HEK293 (cell line): ENCODE measurements at regions not wholly inside any gene's neighbourhood (a gene's known extent, or its start where the extent isn't known, plus 50 kb on each side); places are given as distances from the start of the nearest gene placed in this dataset.

Experiments used
- CTCF ChIA-PET: fragments of 350-600 bp; formaldehyde crosslinking; extraction: SDS; loops from one replicate; lab custom pipeline; 2021; ENCODE audit warnings: antibody characterized with exemption; lab: Yijun Ruan, JAX
- POLR2A ChIA-PET: fragments of 300-600 bp; formaldehyde crosslinking; extraction: SDS; loops from one replicate; lab custom pipeline; 2020; ENCODE audit warnings: antibody characterized with exemption, inconsistent platforms; lab: Yijun Ruan, JAX
- H3K27ac ChIP-seq: fragments of 200-500 bp; sonication (Bioruptor generic); 2 replicates; pipeline ENCODE4 v1.5.1; 2014; ENCODE audit warnings: low read depth, low read length, control low read depth, inconsistent platforms; ENCODE audit errors: extremely low read depth
- H3K36me3 ChIP-seq, 2 experiments: fragments of 200-500 bp in 1 of 2; sonication (Bioruptor generic) in 1 of 2; 1 replicate in 1 of 2; 2 replicates in 1 of 2; pipeline ENCODE4 v1.5.1; 2014 to 2017; ENCODE audit warnings: inconsistent platforms in 2 of 2, low read length in 2 of 2; ENCODE audit not compliant: control insufficient read depth in 2 of 2, insufficient read depth in 1 of 2
- H3K4me1 ChIP-seq: fragments of 200-500 bp; sonication (Bioruptor generic); 2 replicates; pipeline ENCODE4 v1.5.1; 2014; ENCODE audit warnings: mild to moderate bottlenecking, low read length, inconsistent platforms; ENCODE audit not compliant: control insufficient read depth, insufficient read depth
- H3K4me3 ChIP-seq: 2 replicates; pipeline ENCODE4 v1.5.1; 2011; ENCODE audit warnings: low read depth, mild to moderate bottlenecking, control low read depth, low read length, moderate library complexity
- H3K9me3 ChIP-seq: fragments of 200-500 bp; sonication (Bioruptor generic); 2 replicates; pipeline ENCODE4 v1.5.1; 2014; ENCODE audit warnings: low read depth, low read length, inconsistent platforms; ENCODE audit not compliant: control insufficient read depth, insufficient read depth
- CTCF ChIP-seq: fragments of 450-650 bp; formaldehyde crosslinking; IDR thresholded peaks from 2 replicates; pipeline ENCODE4 v1.5.1; 2016; ENCODE audit warnings: missing biosample characterization, missing genetic modification characterization
- INSM2 ChIP-seq: fragments of 450-650 bp; formaldehyde crosslinking; IDR thresholded peaks from 2 replicates; pipeline ENCODE4 v1.5.1; 2016; ENCODE audit warnings: missing biosample characterization, missing genetic modification characterization
- TCF7L2 ChIP-seq: IDR thresholded peaks from 2 replicates; pipeline ENCODE4 v1.6.1; 2011; ENCODE audit warnings: low read depth, mild to moderate bottlenecking, inconsistent platforms, low read length, moderate library complexity, borderline replicate concordance
- ZBTB11 ChIP-seq: fragments of 450-650 bp; formaldehyde crosslinking; conservative IDR thresholded peaks from 2 replicates; pipeline ENCODE4 v1.5.1; 2016; ENCODE audit warnings: low read depth, missing biosample characterization, missing genetic modification characterization
- ZBTB6 ChIP-seq: fragments of 450-650 bp; formaldehyde crosslinking; IDR thresholded peaks from 2 replicates; pipeline ENCODE4 v1.5.1; 2017; ENCODE audit warnings: missing biosample characterization, missing genetic modification characterization
- ZBTB7A ChIP-seq: fragments of 450-650 bp; formaldehyde crosslinking; IDR thresholded peaks from 2 replicates; pipeline ENCODE4 v1.5.1; 2016; ENCODE audit warnings: low read depth, missing biosample characterization, missing genetic modification characterization
- ZBTB8A ChIP-seq: fragments of 450-650 bp; formaldehyde crosslinking; IDR thresholded peaks from 2 replicates; pipeline ENCODE4 v1.5.1; 2016; ENCODE audit warnings: missing biosample characterization, missing genetic modification characterization
- ZNF10 ChIP-seq: fragments of 450-650 bp; formaldehyde crosslinking; IDR thresholded peaks from 2 replicates; pipeline ENCODE4 v1.5.1; 2017; ENCODE audit warnings: missing biosample characterization, missing genetic modification characterization
- ZNF214 ChIP-seq: fragments of 450-650 bp; formaldehyde crosslinking; IDR thresholded peaks from 2 replicates; pipeline ENCODE4 v1.5.1; 2017; ENCODE audit warnings: missing biosample characterization, mild to moderate bottlenecking, missing genetic modification characterization, borderline replicate concordance
- ZNF26 ChIP-seq: fragments of 450-650 bp; formaldehyde crosslinking; IDR thresholded peaks from 2 replicates; pipeline ENCODE4 v1.5.1; 2016; ENCODE audit warnings: missing biosample characterization, missing genetic modification characterization
- ZNF350 ChIP-seq: fragments of 450-650 bp; formaldehyde crosslinking; IDR thresholded peaks from 2 replicates; pipeline ENCODE4 v1.5.0; 2017; ENCODE audit warnings: missing biosample characterization, mild to moderate bottlenecking, missing genetic modification characterization
- ZNF433 ChIP-seq: fragments of 450-650 bp; formaldehyde crosslinking; IDR thresholded peaks from 2 replicates; pipeline ENCODE4 v1.5.1; 2016; ENCODE audit warnings: missing biosample characterization, missing genetic modification characterization, low read depth
- ZNF654 ChIP-seq: fragments of 450-650 bp; formaldehyde crosslinking; IDR thresholded peaks from 2 replicates; pipeline ENCODE4 v1.5.1; 2016; ENCODE audit warnings: low read depth, missing biosample characterization, missing genetic modification characterization
- ZNF707 ChIP-seq: fragments of 450-650 bp; formaldehyde crosslinking; IDR thresholded peaks from 2 replicates; pipeline ENCODE4 v1.5.1; 2016; ENCODE audit warnings: missing biosample characterization, missing genetic modification characterization
- ZNF76 ChIP-seq: fragments of 450-650 bp; formaldehyde crosslinking; IDR thresholded peaks from 2 replicates; pipeline ENCODE4; 2016; ENCODE audit warnings: low read depth, missing biosample characterization, missing genetic modification characterization, borderline replicate concordance
- ZNF776 ChIP-seq: fragments of 450-650 bp; formaldehyde crosslinking; IDR thresholded peaks from 2 replicates; pipeline ENCODE4 v1.5.0; 2017; ENCODE audit warnings: missing biosample characterization, missing genetic modification characterization, borderline replicate concordance

- ChIA-PET POLR2A (no interaction called here), CTCF (interaction anchor here (0.6 to 10.6 kb wide), 3 partner anchors 18 to 724 kb away, joined by 3 to 130 read pairs (median 3); no protein-coding TSS in a partner anchor)
- no peaks in the 10 kb centered on the region for H3K4me1 ChIP-seq
- no peaks in the 10 kb centered on the region for H3K9me3 ChIP-seq
- no peak overlapping the region for H3K27ac ChIP-seq
- no peak for TF ChIP-seq ZNF350
- TF ChIP-seq ZNF776 (tag by site-specific recombination): no peak
- TF ChIP-seq TCF7L2: no peak
- no peak for TF ChIP-seq ZNF214 (tag by site-specific recombination)
- TF ChIP-seq ZNF10 (tag by site-specific recombination): no peak
- TF ChIP-seq ZBTB11 (tag by site-specific recombination): no peak
- TF ChIP-seq INSM2 (tag by site-specific recombination): no peak
- TF ChIP-seq ZNF26 (tag by site-specific recombination): no peak
- no peak for TF ChIP-seq ZNF433 (tag by site-specific recombination)
- no peak for TF ChIP-seq ZBTB8A
- no peaks in the 10 kb centered on the region for H3K36me3 ChIP-seq
- H3K4me3 ChIP-seq: no peak overlapping the region
Observed at GRCh38 chr11:30125456-30125855, 105.4 kb upstream of the FSHB start.

- TF ChIP-seq ZNF707: no peak
- TF ChIP-seq ZNF654 (tag by site-specific recombination): peak; percentile 31; the same call in 1 of the 2 replicates
- CTCF ChIA-PET: interaction anchor here (0.5 to 10.6 kb wide), 42 partner anchors 8 to 786 kb away, joined by 3 to 130 read pairs (median 4); no protein-coding TSS in a partner anchor
- H3K27ac ChIP-seq: no peak overlapping the region
- no peaks in the 10 kb centered on the region for H3K36me3 ChIP-seq
- H3K9me3 ChIP-seq: no peaks in the 10 kb centered on the region
- no peaks in the 10 kb centered on the region for H3K4me1 ChIP-seq
- no peak overlapping the region for H3K4me3 ChIP-seq
- POLR2A ChIA-PET: interaction anchor here (1.1 kb wide), 1 partner anchor 195 kb away, joined by 4 read pairs; the partner anchor contains the start of gene ARL14EP
Observed at GRCh38 chr11:30128269-30128932, 102.4 kb upstream of the FSHB start.

GRCh38 chr11:30131535-30131934 is 99.3 kb upstream of the FSHB start:
- Histone ChIP-seq H3K36me3 (no peaks in the 10 kb centered on the region), H3K4me3 (no peak overlapping the region), H3K9me3 (no peaks in the 10 kb centered on the region), H3K27ac (no peak overlapping the region), H3K4me1 (no peaks in the 10 kb centered on the region)
- CTCF ChIA-PET: interaction anchor here (1.0 to 10.6 kb wide), 3 partner anchors 12 to 783 kb away, joined by 3 to 130 read pairs (median 3); no protein-coding TSS in a partner anchor
- POLR2A ChIA-PET: no interaction called here
- no peak for TF ChIP-seq ZBTB7A (tag by site-specific recombination)
- TF ChIP-seq CTCF (tag by site-specific recombination): no peak
- no peak for TF ChIP-seq ZBTB11 (tag by site-specific recombination)
- TF ChIP-seq ZNF76 (tag by site-specific recombination): no peak
- TF ChIP-seq ZBTB6 (tag by site-specific recombination): no peak
